ENCODE measurements at regions not wholly inside any gene's neighbourhood (a gene's known extent, or its start where the extent isn't known, plus 50 kb on each side); places are given as distances from the start of the nearest gene placed in this dataset.

DNA sequence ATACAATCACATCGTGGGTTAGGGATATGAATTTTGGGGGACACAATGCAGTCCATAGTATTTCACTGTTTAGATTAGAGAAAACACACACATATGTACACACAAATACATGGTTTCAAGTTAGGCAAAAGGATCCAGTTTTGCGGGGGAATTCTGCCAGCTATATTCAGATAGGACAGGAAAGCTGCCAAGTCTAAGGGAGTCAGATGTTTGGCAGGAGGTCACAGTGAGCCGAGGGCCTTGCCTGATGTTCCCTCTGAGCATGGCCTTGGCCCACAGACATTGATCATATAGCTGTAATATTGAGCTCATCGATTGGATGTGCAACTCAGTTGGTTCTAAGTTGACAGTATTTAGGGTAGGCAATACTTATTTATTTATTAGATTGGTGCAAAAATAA, 122.8 kb downstream of the ADRA2A start:
- no peaks in the 10 kb centered on the region for H3K27me3 ChIP-seq (replicated peaks; ENCODE audit: insufficient read depth)
- TF ChIP-seq, protein P1, sequence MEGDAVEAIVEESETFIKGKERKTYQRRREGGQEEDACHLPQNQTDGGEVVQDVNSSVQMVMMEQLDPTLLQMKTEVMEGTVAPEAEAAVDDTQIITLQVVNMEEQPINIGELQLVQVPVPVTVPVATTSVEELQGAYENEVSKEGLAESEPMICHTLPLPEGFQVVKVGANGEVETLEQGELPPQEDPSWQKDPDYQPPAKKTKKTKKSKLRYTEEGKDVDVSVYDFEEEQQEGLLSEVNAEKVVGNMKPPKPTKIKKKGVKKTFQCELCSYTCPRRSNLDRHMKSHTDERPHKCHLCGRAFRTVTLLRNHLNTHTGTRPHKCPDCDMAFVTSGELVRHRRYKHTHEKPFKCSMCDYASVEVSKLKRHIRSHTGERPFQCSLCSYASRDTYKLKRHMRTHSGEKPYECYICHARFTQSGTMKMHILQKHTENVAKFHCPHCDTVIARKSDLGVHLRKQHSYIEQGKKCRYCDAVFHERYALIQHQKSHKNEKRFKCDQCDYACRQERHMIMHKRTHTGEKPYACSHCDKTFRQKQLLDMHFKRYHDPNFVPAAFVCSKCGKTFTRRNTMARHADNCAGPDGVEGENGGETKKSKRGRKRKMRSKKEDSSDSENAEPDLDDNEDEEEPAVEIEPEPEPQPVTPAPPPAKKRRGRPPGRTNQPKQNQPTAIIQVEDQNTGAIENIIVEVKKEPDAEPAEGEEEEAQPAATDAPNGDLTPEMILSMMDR (IDR thresholded peaks at IDR 0.05) = no peak
- no peaks in the 10 kb centered on the region for H3K4me1 ChIP-seq (ENCODE audit: control insufficient read depth in 1 of 2, low read depth in 2 of 2)
- ATAC-seq (ENCODE audit: insufficient number of reproducible peaks, low FRiP score, low read depth) (no peak), DNase-seq (ENCODE audit: low spot score) (no peak)
- no peaks in the 10 kb centered on the region for H3K9me3 ChIP-seq
- no peak overlapping the region for H3K27ac ChIP-seq
- H3K4me3 ChIP-seq = no peak overlapping the region
- no peaks in the 10 kb centered on the region for H3K36me3 ChIP-seq

DNA sequence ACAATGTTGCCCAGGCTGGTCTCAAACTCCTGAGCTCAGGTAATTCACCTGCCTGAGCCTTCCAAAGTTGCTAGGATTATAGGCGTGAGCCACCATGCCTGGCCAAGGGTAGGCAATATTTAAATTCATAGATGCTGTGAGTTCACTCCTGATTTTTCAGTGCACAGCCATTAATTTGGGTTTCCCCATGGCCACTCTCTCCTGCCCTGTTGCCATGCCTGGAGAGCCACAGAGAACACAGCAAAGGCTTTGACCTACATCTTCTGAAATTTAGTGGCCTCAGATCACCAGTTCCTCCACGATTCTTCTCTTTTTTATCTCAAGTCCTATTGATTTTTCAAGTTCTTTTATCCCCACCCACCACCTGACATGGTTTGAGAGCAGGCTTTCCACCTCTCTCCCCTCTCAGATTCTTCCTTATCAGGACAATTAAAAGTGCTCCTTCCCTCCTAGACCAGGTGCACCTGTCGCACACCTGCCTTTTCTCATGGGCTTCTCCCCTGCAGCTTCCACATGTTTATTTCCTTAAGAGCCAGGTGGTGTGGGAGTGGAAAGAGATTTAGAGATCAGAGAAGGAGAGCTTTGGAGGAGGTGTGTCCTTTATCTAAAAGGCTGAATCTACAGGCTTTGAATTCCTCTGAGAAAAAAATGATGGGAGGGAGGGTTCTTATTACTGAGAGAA, 123.8 kb downstream of the ADRA2A start:
- no peaks in the 10 kb centered on the region for H3K36me3 ChIP-seq
- H3K27ac ChIP-seq = no peak overlapping the region
- H3K27me3 ChIP-seq (replicated peaks; ENCODE audit: insufficient read depth) = no peaks in the 10 kb centered on the region
- H3K4me3 ChIP-seq = no peak overlapping the region
- no peak for DNase-seq (ENCODE audit: low spot score)
- H3K4me1 ChIP-seq (ENCODE audit: control insufficient read depth in 1 of 2, low read depth in 2 of 2) = no peaks in the 10 kb centered on the region
- TF ChIP-seq, protein P1 (IDR thresholded peaks at IDR 0.05) = no peak
- no peaks in the 10 kb centered on the region for H3K9me3 ChIP-seq
- no peak for ATAC-seq (ENCODE audit: insufficient number of reproducible peaks, low FRiP score, low read depth)

DNA sequence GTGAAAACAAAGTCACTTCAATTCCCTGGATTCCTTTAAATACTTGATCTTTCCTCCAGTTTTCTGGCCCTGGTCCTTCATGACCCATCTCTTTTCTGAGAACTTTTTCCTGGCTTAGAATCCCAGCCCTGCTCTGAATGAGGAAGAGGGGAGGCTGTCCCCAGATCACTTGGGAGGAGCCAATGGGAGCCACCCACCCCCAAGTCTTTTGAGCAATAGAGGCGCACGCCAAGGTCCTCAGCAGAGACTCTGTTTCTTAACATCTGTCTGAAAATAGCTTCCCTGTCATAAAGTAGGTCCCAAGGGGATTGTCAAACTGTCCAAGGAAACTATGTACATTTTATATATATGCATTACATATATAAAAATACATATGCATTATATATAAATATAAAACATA, 126.8 kb downstream of the ADRA2A start:
- H3K9me3 ChIP-seq = no peaks in the 10 kb centered on the region
- H3K36me3 ChIP-seq = no peaks in the 10 kb centered on the region
- no peak for DNase-seq (ENCODE audit: low spot score)
- no peaks in the 10 kb centered on the region for H3K27me3 ChIP-seq (replicated peaks; ENCODE audit: insufficient read depth)
- TF ChIP-seq, protein P1 (IDR thresholded peaks at IDR 0.05) = no peak
- no peak overlapping the region for H3K4me3 ChIP-seq
- no peak for ATAC-seq (ENCODE audit: insufficient number of reproducible peaks, low FRiP score, low read depth)
- H3K4me1 ChIP-seq (ENCODE audit: control insufficient read depth in 1 of 2, low read depth in 2 of 2) = no peaks in the 10 kb centered on the region
- H3K27ac ChIP-seq = no peak overlapping the region

DNA sequence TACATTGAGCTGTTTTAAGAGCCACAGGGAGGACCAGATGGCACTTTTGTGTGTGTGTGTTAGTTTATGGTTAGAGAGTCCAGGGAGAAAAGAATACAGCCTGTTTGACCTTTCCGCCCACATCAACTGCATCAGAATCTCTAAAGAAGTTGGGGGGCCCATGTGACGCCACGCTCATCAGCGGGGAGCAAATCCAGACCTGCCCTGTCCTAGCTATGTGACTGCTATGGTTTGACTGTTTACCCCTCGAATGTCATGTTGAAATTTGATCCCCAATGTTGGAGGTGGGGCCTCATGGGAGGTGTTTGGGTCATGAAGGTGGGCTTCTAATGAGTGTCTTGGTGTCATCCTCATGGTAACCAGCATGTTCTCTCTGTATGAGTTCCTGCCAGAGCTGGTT, 128.0 kb downstream of the ADRA2A start:
- no peak for ATAC-seq (ENCODE audit: insufficient number of reproducible peaks, low FRiP score, low read depth)
- no peak overlapping the region for H3K4me3 ChIP-seq
- H3K4me1 ChIP-seq (ENCODE audit: control insufficient read depth in 1 of 2, low read depth in 2 of 2) = no peaks in the 10 kb centered on the region
- H3K36me3 ChIP-seq = no peaks in the 10 kb centered on the region
- no peaks in the 10 kb centered on the region for H3K9me3 ChIP-seq
- TF ChIP-seq, protein P1 (IDR thresholded peaks at IDR 0.05) = no peak
- no peak overlapping the region for H3K27ac ChIP-seq
- no peaks in the 10 kb centered on the region for H3K27me3 ChIP-seq (replicated peaks; ENCODE audit: insufficient read depth)
- DNase-seq (ENCODE audit: low spot score) = no peak

DNA sequence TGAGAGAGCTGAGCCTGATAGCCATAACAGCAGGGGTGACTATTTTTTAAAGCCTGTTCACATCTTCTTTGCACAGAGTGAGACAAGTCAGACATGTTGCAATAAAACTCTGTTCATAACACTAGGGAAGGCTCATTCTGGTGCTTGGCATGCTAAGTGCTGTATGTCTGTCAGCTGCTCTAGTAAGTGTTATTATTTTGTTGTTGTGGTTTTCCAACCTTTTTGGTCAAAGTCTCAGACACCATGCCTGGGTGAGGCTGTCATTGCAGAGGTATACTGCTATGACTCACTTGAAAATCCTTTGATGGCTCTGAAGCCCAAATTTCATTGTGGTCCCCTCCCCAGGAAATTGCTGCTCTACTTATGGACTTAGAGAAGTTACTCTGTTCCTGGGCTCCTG, 129.7 kb downstream of the ADRA2A start:
- ATAC-seq (ENCODE audit: insufficient number of reproducible peaks, low FRiP score, low read depth) (no peak), DNase-seq (ENCODE audit: low spot score) (no peak)
- no peak overlapping the region for H3K27ac ChIP-seq
- no peaks in the 10 kb centered on the region for H3K9me3 ChIP-seq
- no peaks in the 10 kb centered on the region for H3K4me1 ChIP-seq (ENCODE audit: control insufficient read depth in 1 of 2, low read depth in 2 of 2)
- TF ChIP-seq, protein P1 (IDR thresholded peaks at IDR 0.05) = no peak
- H3K4me3 ChIP-seq = no peak overlapping the region
- no peaks in the 10 kb centered on the region for H3K27me3 ChIP-seq (replicated peaks; ENCODE audit: insufficient read depth)
- H3K36me3 ChIP-seq = no peaks in the 10 kb centered on the region
